CD14-positive monocyte (primary cell): ENCODE measurements at regions not wholly inside any gene's neighbourhood (a gene's known extent, or its start where the extent isn't known, plus 50 kb on each side); places are given as distances from the start of the nearest gene placed in this dataset.

Source experiments
- DNase-seq, 3 donors: peaks; one replicate each; pipeline ENCODE4 v3.0.0-alpha.2; 2011 to 2022
- H2AFZ ChIP-seq: 2 replicates; pipeline ENCODE4 v1.6.0; 2012; ENCODE audit warnings: mild to moderate bottlenecking, low read depth, low read length, inconsistent platforms; ENCODE audit not compliant: insufficient read depth, poor library complexity, severe bottlenecking
- H3K27ac ChIP-seq, 2 donors: 1 replicate in 1 of 2; 2 replicates in 1 of 2; pipeline ENCODE4 v1.5.1; 2012 to 2013; ENCODE audit warnings: low read length in 2 of 2, control low read depth in 1 of 2, inconsistent platforms in 1 of 2, low read depth in 1 of 2, mild to moderate bottlenecking in 1 of 2
- H3K27me3 ChIP-seq, 2 donors: one replicate each; pipeline versions ENCODE4 v1.6.0 to v1.6.1; 2011 to 2013; ENCODE audit warnings: low read length in 2 of 2; ENCODE audit not compliant: control insufficient read depth in 2 of 2, insufficient read depth in 2 of 2
- H3K36me3 ChIP-seq, 2 donors: replicated peaks in 1 of 2; 1 replicate in 1 of 2; 2 replicates in 1 of 2; pipeline versions ENCODE4 v1.5.1 to v1.6.1; 2012 to 2013; ENCODE audit warnings: low read length in 2 of 2, control low read depth in 1 of 2, inconsistent platforms in 1 of 2, mild to moderate bottlenecking in 1 of 2; ENCODE audit not compliant: insufficient read depth in 2 of 2, control insufficient read depth in 1 of 2
- H3K4me1 ChIP-seq, 2 donors: 1 replicate in 1 of 2; 2 replicates in 1 of 2; pipeline versions ENCODE4 v1.5.1 to v1.6.1; 2012 to 2013; ENCODE audit warnings: low read length in 2 of 2, control low read depth in 1 of 2, inconsistent platforms in 1 of 2, mild to moderate bottlenecking in 1 of 2, moderate library complexity in 1 of 2; ENCODE audit not compliant: insufficient read depth in 2 of 2, control insufficient read depth in 1 of 2
- H3K4me2 ChIP-seq: replicated peaks from 2 replicates; pipeline ENCODE3; 2012; ENCODE audit warnings: low read length, moderate library complexity, mild to moderate bottlenecking; ENCODE audit not compliant: poor library complexity, severe bottlenecking; ENCODE audit errors: extremely low read depth
- H3K4me3 ChIP-seq, 3 experiments: fragments of 200-600 bp in 1 of 3; sonication (generic) in 1 of 3; replicated peaks in 1 of 3; 1 replicate in 2 of 3; 2 replicates in 1 of 3; pipeline ENCODE4 v1.5.1; 2011 to 2013; ENCODE audit warnings: low read length in 3 of 3, mild to moderate bottlenecking in 3 of 3, control low read depth in 2 of 3, low read depth in 2 of 3, inconsistent platforms in 1 of 3, moderate library complexity in 1 of 3
- H3K79me2 ChIP-seq: 2 replicates; pipeline ENCODE4 v1.6.0; 2012; ENCODE audit warnings: mild to moderate bottlenecking, control low read depth, inconsistent platforms, low read length, moderate library complexity; ENCODE audit not compliant: insufficient read depth
- H3K9ac ChIP-seq: 2 replicates; pipeline ENCODE4 v1.6.0; 2017; ENCODE audit warnings: low read length, mild to moderate bottlenecking; ENCODE audit not compliant: insufficient read depth, poor library complexity, severe bottlenecking
- H3K9me3 ChIP-seq, 2 donors: replicated peaks in 1 of 2; 1 replicate in 1 of 2; 2 replicates in 1 of 2; pipeline versions ENCODE4 v1.5.1 to v1.6.1; 2012 to 2013; ENCODE audit warnings: low read length in 2 of 2, control low read depth in 1 of 2; ENCODE audit not compliant: control insufficient read depth in 1 of 2, insufficient read depth in 1 of 2
- H4K20me1 ChIP-seq: 2 replicates; pipeline ENCODE4 v1.6.0; 2012; ENCODE audit warnings: mild to moderate bottlenecking, low read length, control low read depth, moderate library complexity; ENCODE audit not compliant: insufficient read depth
- H3K27ac Mint-ChIP-seq, 7 donors: one replicate each; pipeline ENCODE4 v1.8.0; 2020; ENCODE audit warnings: mild to moderate bottlenecking in 7 of 7, mixed read lengths in 7 of 7, moderate library complexity in 6 of 7, inconsistent platforms in 2 of 7
- H3K27me3 Mint-ChIP-seq, 3 donors: one replicate each; pipeline ENCODE4 v1.8.0; 2021 to 2022; ENCODE audit warnings: low read depth in 3 of 3, mild to moderate bottlenecking in 3 of 3, mixed read lengths in 3 of 3, moderate library complexity in 3 of 3, inconsistent platforms in 1 of 3
- H3K36me3 Mint-ChIP-seq, 2 donors: one replicate each; pipeline ENCODE4 v1.8.0; 2020; ENCODE audit warnings: mixed read lengths in 2 of 2, inconsistent platforms in 1 of 2, mild to moderate bottlenecking in 1 of 2
- H3K4me1 Mint-ChIP-seq: one replicate; pipeline ENCODE4 v1.8.0; 2020; ENCODE audit warnings: mild to moderate bottlenecking, mixed read lengths
- H3K4me3 Mint-ChIP-seq, 2 donors: one replicate each; pipeline ENCODE4 v1.8.0; 2020; ENCODE audit warnings: mild to moderate bottlenecking in 2 of 2, mixed read lengths in 2 of 2, moderate library complexity in 1 of 2
- H3K9me3 Mint-ChIP-seq, 7 donors: one replicate each; pipeline ENCODE4 v1.8.0; 2020 to 2022; ENCODE audit warnings: mixed read lengths in 7 of 7, mild to moderate bottlenecking in 6 of 7, moderate library complexity in 6 of 7, inconsistent platforms in 2 of 7
- CTCF ChIP-seq: fragments of 200-600 bp; IDR thresholded peaks from one replicate; pipeline ENCODE4 v1.8.0; 2022; ENCODE audit warnings: antibody characterized with exemption, mild to moderate bottlenecking
- WGBS: methylation state at CpG from one replicate; pipeline ENCODE4 v1.1.5; 2013; ENCODE audit warnings: missing lambda C conversion rate; ENCODE audit not compliant: insufficient coverage; 5-methylcytosine and 5-hydroxymethylcytosine counted together
- intact Hi-C, 2 donors: fragments of 100-400 bp; cut with micrococcal nuclease; formaldehyde crosslinking; loops; one replicate each; pipeline versions ENCODE4 v1.15.0 to v1.15.1; 2023

GRCh38 chr2:3025984-3026383 is 351.6 kb downstream of the EIPR1 start:
- Histone ChIP-seq H4K20me1 (no peaks in the 10 kb centered on the region), H3K4me3 (no peak overlapping the region), H3K4me2 (no peak overlapping the region), H2AFZ (no peak overlapping the region), H3K9ac (no peak overlapping the region), H3K79me2 (no peaks in the 10 kb centered on the region), H3K9me3 (peaks cover 0 to 17% of the 10 kb centered on the region in 2 donors), H3K4me1 (no peaks in the 10 kb centered on the region), H3K27ac (no peak overlapping the region), H3K27me3 (no peaks in the 10 kb centered on the region), H3K36me3 (no peaks in the 10 kb centered on the region)
- no peak for TF ChIP-seq CTCF
- no peak for DNase-seq
- H3K4me1 Mint-ChIP-seq, result no peaks in the 10 kb centered on the region
- no peaks in the 10 kb centered on the region for H3K36me3 Mint-ChIP-seq
- H3K9me3 Mint-ChIP-seq, result peaks cover 6 to 30% (median 11%) of the 10 kb centered on the region in 7 donors
- WGBS, result 60% methylated on average over 1 of the region's 1 CpG
- no peak overlapping the region for H3K27ac Mint-ChIP-seq
- intact Hi-C loops, result no loop called here
- H3K27me3 Mint-ChIP-seq, result peaks cover 0 to 2% (median 1%) of the 10 kb centered on the region in 3 donors
- no peak overlapping the region for H3K4me3 Mint-ChIP-seq

GRCh38 chr2:3025261-3025660 is 352.4 kb downstream of the EIPR1 start:
- peaks cover 6 to 28% (median 8%) of the 10 kb centered on the region in 7 donors for H3K9me3 Mint-ChIP-seq
- intact Hi-C loops, result no loop called here

More at GRCh38 chr2:3025261-3025660, 352.4 kb downstream of the EIPR1 start:
- TF ChIP-seq CTCF, result no peak
- Histone ChIP-seq H2AFZ (no peak overlapping the region), H3K36me3 (no peaks in the 10 kb centered on the region), H3K9ac (no peak overlapping the region), H3K9me3 (peaks cover 0 to 17% of the 10 kb centered on the region in 2 donors), H3K79me2 (no peaks in the 10 kb centered on the region), H3K4me1 (no peaks in the 10 kb centered on the region), H3K27ac (no peak overlapping the region), H3K4me3 (no peak overlapping the region), H3K4me2 (no peak overlapping the region), H4K20me1 (no peaks in the 10 kb centered on the region), H3K27me3 (no peaks in the 10 kb centered on the region)
- DNase-seq, result no peak
- H3K4me3 Mint-ChIP-seq, result no peak overlapping the region
- no peaks in the 10 kb centered on the region for H3K36me3 Mint-ChIP-seq
- no peak overlapping the region for H3K27ac Mint-ChIP-seq
- peaks cover 1 to 2% (median 2%) of the 10 kb centered on the region in 3 donors for H3K27me3 Mint-ChIP-seq
- WGBS, result 68% methylated on average over 2 of the region's 6 CpGs
- no peaks in the 10 kb centered on the region for H3K4me1 Mint-ChIP-seq
